GM12873 (cell line): ENCODE measurements at regions not wholly inside any gene's neighbourhood (a gene's known extent, or its start where the extent isn't known, plus 50 kb on each side); places are given as distances from the start of the nearest gene placed in this dataset.

Experiments
- TF ChIP-seq, protein P1 (sequence below): IDR thresholded peaks from 2 replicates; pipeline ENCODE4 v1.5.1; 2012; ENCODE audit warnings: low read depth, mild to moderate bottlenecking, moderate library complexity, low read length, control low read depth; ENCODE audit not compliant: insufficient read depth; ENCODE audit errors: missing control alignments

DNA sequence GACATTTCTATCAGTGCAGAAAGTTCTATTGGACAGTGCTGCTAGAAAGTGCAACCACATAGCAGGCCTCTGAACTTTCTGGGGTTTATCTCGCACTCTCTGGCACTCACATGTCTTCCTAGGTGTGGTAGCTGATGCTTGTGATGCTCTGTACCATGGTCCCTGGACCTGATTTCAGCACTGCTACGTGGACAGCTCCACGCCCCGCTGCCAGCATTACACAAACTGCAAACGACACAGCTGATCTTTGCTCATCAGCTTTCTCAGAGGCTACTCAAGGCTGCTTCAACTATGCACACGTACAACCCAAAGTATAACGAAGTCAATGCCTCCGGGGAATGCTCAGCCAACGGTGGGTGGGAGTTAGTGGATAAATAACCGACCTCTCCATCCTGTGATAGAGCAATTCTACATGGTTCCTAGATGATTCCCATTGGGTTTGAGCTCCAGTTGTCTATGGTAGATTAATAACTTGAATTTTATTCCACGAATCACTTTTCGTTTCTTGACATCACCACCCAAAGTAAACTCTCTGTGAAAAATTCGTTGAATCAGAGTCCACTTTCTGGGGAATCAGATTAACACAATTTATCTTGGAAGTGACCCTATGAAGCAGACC lies 302.5 kb downstream of the ACTR3B start:
- TF ChIP-seq, protein P1, sequence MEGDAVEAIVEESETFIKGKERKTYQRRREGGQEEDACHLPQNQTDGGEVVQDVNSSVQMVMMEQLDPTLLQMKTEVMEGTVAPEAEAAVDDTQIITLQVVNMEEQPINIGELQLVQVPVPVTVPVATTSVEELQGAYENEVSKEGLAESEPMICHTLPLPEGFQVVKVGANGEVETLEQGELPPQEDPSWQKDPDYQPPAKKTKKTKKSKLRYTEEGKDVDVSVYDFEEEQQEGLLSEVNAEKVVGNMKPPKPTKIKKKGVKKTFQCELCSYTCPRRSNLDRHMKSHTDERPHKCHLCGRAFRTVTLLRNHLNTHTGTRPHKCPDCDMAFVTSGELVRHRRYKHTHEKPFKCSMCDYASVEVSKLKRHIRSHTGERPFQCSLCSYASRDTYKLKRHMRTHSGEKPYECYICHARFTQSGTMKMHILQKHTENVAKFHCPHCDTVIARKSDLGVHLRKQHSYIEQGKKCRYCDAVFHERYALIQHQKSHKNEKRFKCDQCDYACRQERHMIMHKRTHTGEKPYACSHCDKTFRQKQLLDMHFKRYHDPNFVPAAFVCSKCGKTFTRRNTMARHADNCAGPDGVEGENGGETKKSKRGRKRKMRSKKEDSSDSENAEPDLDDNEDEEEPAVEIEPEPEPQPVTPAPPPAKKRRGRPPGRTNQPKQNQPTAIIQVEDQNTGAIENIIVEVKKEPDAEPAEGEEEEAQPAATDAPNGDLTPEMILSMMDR, result no peak

DNA sequence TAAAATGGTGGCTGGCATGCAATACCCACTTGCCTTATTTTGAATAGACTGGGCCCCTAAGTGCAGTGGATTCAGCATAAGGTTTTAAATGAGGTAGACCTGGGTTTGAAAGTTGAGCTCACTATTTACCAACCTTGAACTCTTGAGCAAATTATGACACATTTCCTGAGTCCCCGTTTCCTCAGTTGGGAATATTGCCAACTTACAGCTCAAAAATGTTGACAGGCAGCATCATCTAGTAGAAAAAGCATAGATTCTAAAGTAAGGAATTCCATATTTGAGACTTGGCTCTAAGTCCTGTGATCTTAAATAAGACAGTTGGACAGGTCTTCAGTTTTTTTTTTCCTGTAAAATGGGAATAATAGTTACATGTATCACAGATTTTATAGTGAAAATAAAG lies 305.5 kb downstream of the ACTR3B start:
- TF ChIP-seq, protein P1, result no peak

DNA sequence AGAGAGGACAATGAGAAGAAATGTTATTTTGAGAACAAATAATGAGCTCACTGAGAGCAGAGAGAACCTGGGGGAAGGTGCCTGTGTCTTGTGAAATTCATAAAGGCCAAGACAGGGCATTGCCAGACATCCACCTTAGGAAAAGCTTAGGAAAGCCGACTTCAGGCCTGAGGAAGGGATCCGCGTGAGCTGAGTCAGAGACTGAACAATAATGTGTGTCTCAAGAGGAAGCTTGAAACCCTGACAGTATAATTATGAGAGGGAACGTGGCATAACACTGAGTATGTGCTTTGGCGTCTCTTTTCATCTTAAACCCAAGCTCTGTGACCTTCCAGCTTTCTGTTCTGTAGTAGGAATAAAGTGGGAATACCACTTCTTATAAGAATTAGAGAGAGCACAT lies 307.2 kb downstream of the ACTR3B start:
- TF ChIP-seq, protein P1, result no peak

DNA sequence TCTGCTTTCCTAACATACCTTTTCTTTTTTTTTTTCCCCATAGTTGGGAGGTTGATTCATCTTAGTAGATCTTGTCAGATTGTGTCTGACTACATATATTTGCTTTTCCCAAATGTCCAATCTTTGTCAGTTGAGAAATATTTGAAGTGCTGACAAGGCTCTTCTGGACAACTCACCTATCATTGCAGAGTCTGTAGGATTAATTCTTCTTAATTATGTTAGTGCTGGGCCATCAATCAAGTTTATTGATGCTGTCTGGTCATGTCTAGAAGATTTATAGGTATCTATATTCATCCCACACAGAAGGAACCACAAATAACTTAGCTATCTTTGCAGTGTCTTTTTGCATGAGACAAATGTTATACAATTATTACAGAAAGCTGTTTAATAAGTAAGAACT lies 310.6 kb downstream of the ACTR3B start:
- TF ChIP-seq, protein P1, result no peak

DNA sequence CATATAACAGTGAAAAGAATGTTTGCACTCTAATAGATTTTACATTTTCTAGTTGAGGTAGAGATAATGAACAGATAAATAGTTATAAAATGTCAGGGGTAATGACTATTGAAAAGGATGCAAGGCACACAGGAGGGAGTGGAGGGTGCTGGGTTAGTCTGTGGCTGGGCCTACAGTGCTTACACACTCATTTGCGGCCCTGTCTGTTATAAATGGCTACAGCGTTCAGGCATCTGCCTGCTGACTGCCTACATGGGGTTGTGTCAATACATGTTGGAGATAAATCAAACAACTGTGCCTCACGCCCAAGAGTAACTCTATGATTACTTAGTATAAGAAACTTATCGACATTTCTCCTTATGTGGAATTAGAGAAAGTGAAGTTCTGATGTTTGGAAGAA lies 313.3 kb downstream of the ACTR3B start:
- TF ChIP-seq, protein P1, result no peak

DNA sequence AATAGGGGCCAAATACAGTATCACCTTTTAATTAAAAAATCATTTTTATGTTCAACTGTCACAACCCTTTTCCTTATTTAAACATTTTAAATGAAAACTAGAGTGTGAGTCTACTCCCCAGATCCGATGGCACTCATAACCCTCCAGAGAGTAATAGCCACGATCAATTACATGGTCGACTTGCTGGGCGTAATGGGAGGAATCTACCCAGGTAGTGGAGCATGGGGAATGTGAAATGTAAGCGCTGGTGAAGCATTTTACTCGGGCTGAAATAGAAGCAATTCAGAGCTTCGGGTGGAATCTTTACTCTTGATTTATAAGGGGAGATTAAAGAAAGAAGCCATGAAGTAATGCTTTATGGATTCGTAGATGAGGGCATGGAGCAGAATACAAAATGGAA lies 321.9 kb downstream of the ACTR3B start:
- TF ChIP-seq, protein P1, result no peak

DNA sequence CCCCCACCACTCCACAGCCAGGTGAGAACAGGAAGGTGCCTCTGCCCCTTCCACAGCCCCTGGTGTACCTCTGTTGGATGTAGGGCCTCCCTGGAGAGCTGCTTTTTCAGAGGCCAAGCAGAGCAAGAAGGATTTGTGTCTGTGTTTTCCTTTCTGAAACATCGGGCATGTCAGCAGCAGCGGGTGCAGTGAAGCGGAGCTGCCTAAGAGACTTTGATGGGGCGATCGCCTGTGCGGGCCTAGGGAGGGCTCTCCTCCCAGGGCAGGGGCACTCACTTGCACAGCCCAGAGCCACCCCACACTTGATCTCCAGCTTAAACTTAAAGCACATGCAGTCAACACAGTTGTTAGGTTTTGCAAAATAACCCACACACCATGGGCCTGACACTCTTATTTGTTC lies 324.7 kb downstream of the ACTR3B start:
- TF ChIP-seq, protein P1, result no peak
